Loucy (cell line): ENCODE measurements at regions not wholly inside any gene's neighbourhood (a gene's known extent, or its start where the extent isn't known, plus 50 kb on each side); places are given as distances from the start of the nearest gene placed in this dataset.

Source experiments
- EZH2phosphoT487 ChIP-seq: fragments of 200-600 bp; IDR thresholded peaks from 2 replicates; pipeline ENCODE4 v1.6.1; 2018; ENCODE audit warnings: antibody characterized with exemption, mild to moderate bottlenecking, moderate library complexity, borderline replicate concordance
- TF ChIP-seq, protein P1 (sequence below): fragments of 200-600 bp; sonication (generic); conservative IDR thresholded peaks from 2 replicates; pipeline ENCODE4 v1.5.1; 2014; ENCODE audit warnings: mild to moderate bottlenecking, antibody characterized with exemption, low read length

DNA sequence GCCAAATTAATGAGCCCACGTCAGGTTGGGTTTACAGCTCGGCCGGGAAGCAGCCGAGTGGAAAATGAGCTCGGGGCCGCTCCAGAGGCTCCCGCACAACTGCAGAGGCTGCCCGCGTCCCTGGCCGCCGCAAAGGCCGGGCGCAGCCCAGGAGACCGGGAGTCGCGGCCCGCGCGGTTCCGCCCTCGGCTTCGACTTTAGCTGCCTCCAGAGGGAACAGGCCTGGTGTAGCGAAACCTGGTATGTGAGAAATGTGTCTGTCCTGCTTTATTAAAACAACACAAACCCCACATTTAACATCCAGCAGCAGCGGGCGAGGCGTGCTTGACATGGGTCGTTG is 66.2 kb downstream of the FOXD1 start:
- TF ChIP-seq, protein P1, sequence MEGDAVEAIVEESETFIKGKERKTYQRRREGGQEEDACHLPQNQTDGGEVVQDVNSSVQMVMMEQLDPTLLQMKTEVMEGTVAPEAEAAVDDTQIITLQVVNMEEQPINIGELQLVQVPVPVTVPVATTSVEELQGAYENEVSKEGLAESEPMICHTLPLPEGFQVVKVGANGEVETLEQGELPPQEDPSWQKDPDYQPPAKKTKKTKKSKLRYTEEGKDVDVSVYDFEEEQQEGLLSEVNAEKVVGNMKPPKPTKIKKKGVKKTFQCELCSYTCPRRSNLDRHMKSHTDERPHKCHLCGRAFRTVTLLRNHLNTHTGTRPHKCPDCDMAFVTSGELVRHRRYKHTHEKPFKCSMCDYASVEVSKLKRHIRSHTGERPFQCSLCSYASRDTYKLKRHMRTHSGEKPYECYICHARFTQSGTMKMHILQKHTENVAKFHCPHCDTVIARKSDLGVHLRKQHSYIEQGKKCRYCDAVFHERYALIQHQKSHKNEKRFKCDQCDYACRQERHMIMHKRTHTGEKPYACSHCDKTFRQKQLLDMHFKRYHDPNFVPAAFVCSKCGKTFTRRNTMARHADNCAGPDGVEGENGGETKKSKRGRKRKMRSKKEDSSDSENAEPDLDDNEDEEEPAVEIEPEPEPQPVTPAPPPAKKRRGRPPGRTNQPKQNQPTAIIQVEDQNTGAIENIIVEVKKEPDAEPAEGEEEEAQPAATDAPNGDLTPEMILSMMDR: no peak
- no peak for TF ChIP-seq EZH2phosphoT487
